ENCODE measurements at regions not wholly inside any gene's neighbourhood (a gene's known extent, or its start where the extent isn't known, plus 50 kb on each side); places are given as distances from the start of the nearest gene placed in this dataset.

- H3K4me3 ChIP-seq (ENCODE audit: low read length): no peak overlapping the region
- DNase-seq (no peak), ATAC-seq (no peak)
- ChIA-PET CTCF (interaction anchor here (0.7 kb wide), 1 partner anchor 261 kb away, joined by 3 read pairs; no protein-coding TSS in a partner anchor), POLR2A (no interaction called here)
- H3K4me3 Mint-ChIP-seq: no peak overlapping the region
- peaks cover 0 to 8% of the 10 kb centered on the region in 2 donors for H3K4me1 ChIP-seq (ENCODE audit: control insufficient read depth in 2 of 2, insufficient read depth in 2 of 2, low read length in 2 of 2)
- H3K27ac ChIP-seq (ENCODE audit: low read depth, low read length): no peak overlapping the region
- no peaks in the 10 kb centered on the region for H3K36me3 ChIP-seq (ENCODE audit: control insufficient read depth in 2 of 3, insufficient read depth in 3 of 3, low read length in 3 of 3)
- peaks cover 0 to 13% (median 5%) of the 10 kb centered on the region in 11 donors for H3K9me3 Mint-ChIP-seq
- no peaks in the 10 kb centered on the region for H3K9me3 ChIP-seq (ENCODE audit: control insufficient read depth in 2 of 3, low read length in 3 of 3)
- H3K27me3 Mint-ChIP-seq: peaks cover 3 to 38% (median 12%) of the 10 kb centered on the region in 5 donors
- H3K27me3 ChIP-seq (ENCODE audit: control insufficient read depth in 2 of 2, insufficient read depth in 2 of 2, low read length in 2 of 2): no peaks in the 10 kb centered on the region
- H3K4me1 Mint-ChIP-seq: peaks cover 0 to 21% (median 3%) of the 10 kb centered on the region in 7 donors
- peak overlapping the region in 1 of 9 donors; percentile 11 for H3K27ac Mint-ChIP-seq
- intact Hi-C loops (cut with micrococcal nuclease): no loop called here
- no peaks in the 10 kb centered on the region for H3K36me3 Mint-ChIP-seq
Measured at GRCh38 chr4:4922441-4922840, 63.0 kb downstream of the MSX1 start.

GRCh38 chr4:4923201-4923600 lies 63.7 kb downstream of the MSX1 start:
- ChIA-PET POLR2A (no interaction called here), CTCF (interaction anchor here (0.7 kb wide), 1 partner anchor 262 kb away, joined by 3 read pairs; no protein-coding TSS in a partner anchor)
- no peak for ATAC-seq
- Histone ChIP-seq H3K9me3 (ENCODE audit: control insufficient read depth in 2 of 3, low read length in 3 of 3) (no peaks in the 10 kb centered on the region), H3K36me3 (ENCODE audit: control insufficient read depth in 2 of 3, insufficient read depth in 3 of 3, low read length in 3 of 3) (no peaks in the 10 kb centered on the region), H3K4me1 (ENCODE audit: control insufficient read depth in 2 of 2, insufficient read depth in 2 of 2, low read length in 2 of 2) (peaks cover 0 to 8% of the 10 kb centered on the region in 2 donors), H3K4me3 (ENCODE audit: low read length) (no peak overlapping the region), H3K27ac (ENCODE audit: low read depth, low read length) (no peak overlapping the region), H3K27me3 (ENCODE audit: control insufficient read depth in 2 of 2, insufficient read depth in 2 of 2, low read length in 2 of 2) (no peaks in the 10 kb centered on the region)
- H3K36me3 Mint-ChIP-seq: no peaks in the 10 kb centered on the region
- H3K27me3 Mint-ChIP-seq: peaks cover 3 to 42% (median 12%) of the 10 kb centered on the region in 5 donors
- no peak for DNase-seq
- H3K4me3 Mint-ChIP-seq: no peak overlapping the region
- intact Hi-C loops (cut with micrococcal nuclease): no loop called here
- H3K27ac Mint-ChIP-seq: no peak overlapping the region
- peaks cover 0 to 21% (median 3%) of the 10 kb centered on the region in 7 donors for H3K4me1 Mint-ChIP-seq
- peaks cover 0 to 10% (median 5%) of the 10 kb centered on the region in 11 donors for H3K9me3 Mint-ChIP-seq

- H3K4me1 ChIP-seq (ENCODE audit: control insufficient read depth in 2 of 2, insufficient read depth in 2 of 2, low read length in 2 of 2): no peaks in the 10 kb centered on the region
- H3K27ac ChIP-seq (ENCODE audit: low read depth, low read length): no peak overlapping the region
- no peaks in the 10 kb centered on the region for H3K27me3 ChIP-seq (ENCODE audit: control insufficient read depth in 2 of 2, insufficient read depth in 2 of 2, low read length in 2 of 2)
- ATAC-seq: no peak
- Mint-ChIP-seq H3K27ac (no peak overlapping the region), H3K36me3 (no peaks in the 10 kb centered on the region), H3K9me3 (peaks cover 0 to 2% (median 0%) of the 10 kb centered on the region in 11 donors), H3K27me3 (peaks cover 0 to 15% (median 4%) of the 10 kb centered on the region in 5 donors), H3K4me3 (no peak overlapping the region), H3K4me1 (no peaks in the 10 kb centered on the region)
- CTCF ChIA-PET: no interaction called here
- no peak for DNase-seq
- intact Hi-C loops (cut with micrococcal nuclease): no loop called here
- H3K36me3 ChIP-seq (ENCODE audit: control insufficient read depth in 2 of 3, insufficient read depth in 3 of 3, low read length in 3 of 3): no peaks in the 10 kb centered on the region
- no peak overlapping the region for H3K4me3 ChIP-seq (ENCODE audit: low read length)
- H3K9me3 ChIP-seq (ENCODE audit: control insufficient read depth in 2 of 3, low read length in 3 of 3): no peaks in the 10 kb centered on the region
- POLR2A ChIA-PET: no interaction called here
Measured at GRCh38 chr4:4930677-4931076, 71.2 kb downstream of the MSX1 start.

- DNase-seq: no peak
- peaks cover 0 to 2% (median 0%) of the 10 kb centered on the region in 11 donors for H3K9me3 Mint-ChIP-seq
- Histone ChIP-seq H3K9me3 (ENCODE audit: control insufficient read depth in 2 of 3, low read length in 3 of 3) (no peaks in the 10 kb centered on the region), H3K4me3 (ENCODE audit: low read length) (no peak overlapping the region), H3K27ac (ENCODE audit: low read depth, low read length) (no peak overlapping the region), H3K36me3 (ENCODE audit: control insufficient read depth in 2 of 3, insufficient read depth in 3 of 3, low read length in 3 of 3) (no peaks in the 10 kb centered on the region), H3K4me1 (ENCODE audit: control insufficient read depth in 2 of 2, insufficient read depth in 2 of 2, low read length in 2 of 2) (no peaks in the 10 kb centered on the region), H3K27me3 (ENCODE audit: control insufficient read depth in 2 of 2, insufficient read depth in 2 of 2, low read length in 2 of 2) (no peaks in the 10 kb centered on the region)
- H3K27me3 Mint-ChIP-seq: peaks cover 0 to 15% (median 3%) of the 10 kb centered on the region in 5 donors
- ChIA-PET POLR2A (no interaction called here), CTCF (no interaction called here)
- intact Hi-C loops (cut with micrococcal nuclease): no loop called here
- no peak overlapping the region for H3K27ac Mint-ChIP-seq
- ATAC-seq: no peak
- no peaks in the 10 kb centered on the region for H3K36me3 Mint-ChIP-seq
- H3K4me1 Mint-ChIP-seq: no peaks in the 10 kb centered on the region
- no peak overlapping the region for H3K4me3 Mint-ChIP-seq
Measured at GRCh38 chr4:4935974-4936373, 76.5 kb downstream of the MSX1 start.

- no peak overlapping the region for H3K27ac Mint-ChIP-seq
- H3K36me3 ChIP-seq (ENCODE audit: control insufficient read depth in 2 of 3, insufficient read depth in 3 of 3, low read length in 3 of 3): no peaks in the 10 kb centered on the region
- intact Hi-C loops (cut with micrococcal nuclease): no loop called here
- no peaks in the 10 kb centered on the region for H3K36me3 Mint-ChIP-seq
- ChIA-PET POLR2A (no interaction called here), CTCF (no interaction called here)
- H3K27me3 ChIP-seq (ENCODE audit: control insufficient read depth in 2 of 2, insufficient read depth in 2 of 2, low read length in 2 of 2): no peaks in the 10 kb centered on the region
- peaks cover 0 to 15% (median 3%) of the 10 kb centered on the region in 5 donors for H3K27me3 Mint-ChIP-seq
- ATAC-seq: no peak
- H3K9me3 ChIP-seq (ENCODE audit: control insufficient read depth in 2 of 3, low read length in 3 of 3): no peaks in the 10 kb centered on the region
- H3K4me3 Mint-ChIP-seq: no peak overlapping the region
- DNase-seq: no peak
- H3K4me1 ChIP-seq (ENCODE audit: control insufficient read depth in 2 of 2, insufficient read depth in 2 of 2, low read length in 2 of 2): no peaks in the 10 kb centered on the region
- H3K9me3 Mint-ChIP-seq: peaks cover 0 to 2% (median 0%) of the 10 kb centered on the region in 11 donors
- no peak overlapping the region for H3K4me3 ChIP-seq (ENCODE audit: low read length)
- no peaks in the 10 kb centered on the region for H3K4me1 Mint-ChIP-seq
- H3K27ac ChIP-seq (ENCODE audit: low read depth, low read length): no peak overlapping the region
Measured at GRCh38 chr4:4937926-4938325, 78.5 kb downstream of the MSX1 start.

GRCh38 chr4:4941751-4942150 lies 77.5 kb downstream of the CYTL1 start:
- CTCF ChIA-PET: no interaction called here
- H3K9me3 ChIP-seq (ENCODE audit: control insufficient read depth in 2 of 3, low read length in 3 of 3): no peaks in the 10 kb centered on the region
- H3K4me1 ChIP-seq (ENCODE audit: control insufficient read depth in 2 of 2, insufficient read depth in 2 of 2, low read length in 2 of 2): peaks cover 8 to 9% of the 10 kb centered on the region in 2 donors
- POLR2A ChIA-PET: no interaction called here
- H3K27ac ChIP-seq (ENCODE audit: low read depth, low read length): no peak overlapping the region
- ATAC-seq: no peak
- Mint-ChIP-seq H3K9me3 (peaks cover 0 to 8% (median 2%) of the 10 kb centered on the region in 11 donors), H3K4me3 (no peak overlapping the region), H3K27ac (no peak overlapping the region), H3K4me1 (peaks cover 5 to 20% (median 19%) of the 10 kb centered on the region in 7 donors), H3K36me3 (peaks cover 0 to 4% (median 0%) of the 10 kb centered on the region in 5 donors), H3K27me3 (peaks cover 0 to 9% (median 0%) of the 10 kb centered on the region in 5 donors)
- H3K27me3 ChIP-seq (ENCODE audit: control insufficient read depth in 2 of 2, insufficient read depth in 2 of 2, low read length in 2 of 2): no peaks in the 10 kb centered on the region
- no peaks in the 10 kb centered on the region for H3K36me3 ChIP-seq (ENCODE audit: control insufficient read depth in 2 of 3, insufficient read depth in 3 of 3, low read length in 3 of 3)
- intact Hi-C loops (cut with micrococcal nuclease): no loop called here
- no peak overlapping the region for H3K4me3 ChIP-seq (ENCODE audit: low read length)
- no peak for DNase-seq

GRCh38 chr4:4942658-4943057 lies 76.6 kb downstream of the CYTL1 start:
- peaks cover 5 to 20% (median 19%) of the 10 kb centered on the region in 7 donors for H3K4me1 Mint-ChIP-seq
- ChIA-PET POLR2A (no interaction called here), CTCF (no interaction called here)
- no peaks in the 10 kb centered on the region for H3K9me3 ChIP-seq (ENCODE audit: control insufficient read depth in 2 of 3, low read length in 3 of 3)
- no peaks in the 10 kb centered on the region for H3K36me3 ChIP-seq (ENCODE audit: control insufficient read depth in 2 of 3, insufficient read depth in 3 of 3, low read length in 3 of 3)
- peaks cover 0 to 4% (median 0%) of the 10 kb centered on the region in 5 donors for H3K36me3 Mint-ChIP-seq
- H3K9me3 Mint-ChIP-seq: peaks cover 0 to 8% (median 2%) of the 10 kb centered on the region in 11 donors
- intact Hi-C loops (cut with micrococcal nuclease): no loop called here
- H3K27ac Mint-ChIP-seq: no peak overlapping the region
- H3K4me1 ChIP-seq (ENCODE audit: control insufficient read depth in 2 of 2, insufficient read depth in 2 of 2, low read length in 2 of 2): peaks cover 8 to 9% of the 10 kb centered on the region in 2 donors
- DNase-seq (no peak), ATAC-seq (no peak)
- no peaks in the 10 kb centered on the region for H3K27me3 ChIP-seq (ENCODE audit: control insufficient read depth in 2 of 2, insufficient read depth in 2 of 2, low read length in 2 of 2)
- H3K4me3 ChIP-seq (ENCODE audit: low read length): no peak overlapping the region
- H3K4me3 Mint-ChIP-seq: no peak overlapping the region
- peaks cover 0 to 3% (median 0%) of the 10 kb centered on the region in 5 donors for H3K27me3 Mint-ChIP-seq
- no peak overlapping the region for H3K27ac ChIP-seq (ENCODE audit: low read depth, low read length)

All from naive thymus-derived CD4-positive, alpha-beta T cell (primary cell).